Naive thymus-derived CD4-positive, alpha-beta T cell (primary cell): ENCODE measurements at regions not wholly inside any gene's neighbourhood (a gene's known extent, or its start where the extent isn't known, plus 50 kb on each side); places are given as distances from the start of the nearest gene placed in this dataset.

Experiments used
- ATAC-seq: fragments of 150-1000 bp; cut with Tn5 transposase; 2 replicates; pipeline ENCODE4 v1.10.0; 2021; ENCODE audit warnings: mild to moderate bottlenecking, moderate library complexity
- CTCF ChIA-PET: fragments of 350-600 bp; sonication (Branson Sonifier 250); formaldehyde crosslinking; loops from one replicate; lab custom pipeline; 2021; ENCODE audit warnings: antibody characterized with exemption; lab: Charles Lee
- POLR2A ChIA-PET: fragments of 350-600 bp; sonication (Branson Sonifier 250); formaldehyde crosslinking; loops from one replicate; lab custom pipeline; 2021; ENCODE audit warnings: antibody characterized with exemption, inconsistent platforms; lab: Charles Lee
- DNase-seq, 9 donors: peaks; one replicate each; pipeline versions ENCODE4 v3.0.0 to v3.0.0-alpha.2; 2020 to 2022; ENCODE audit warnings: mixed read lengths in 1 of 9
- H3K27ac ChIP-seq: one replicate; pipeline ENCODE4 v1.7.0; 2013; ENCODE audit warnings: mild to moderate bottlenecking, low read depth, low read length, moderate library complexity
- H3K27me3 ChIP-seq, 2 donors: one replicate each; pipeline ENCODE4 v1.7.0; 2013; ENCODE audit warnings: low read length in 2 of 2, mild to moderate bottlenecking in 2 of 2, moderate library complexity in 2 of 2; ENCODE audit not compliant: control insufficient read depth in 2 of 2, insufficient read depth in 2 of 2
- H3K36me3 ChIP-seq, 3 experiments: 1 replicate in 2 of 3; 2 replicates in 1 of 3; pipeline ENCODE4 v1.7.0; 2013; ENCODE audit warnings: low read length in 3 of 3, mild to moderate bottlenecking in 3 of 3, moderate library complexity in 1 of 3; ENCODE audit not compliant: insufficient read depth in 3 of 3, control insufficient read depth in 2 of 3
- H3K4me1 ChIP-seq, 2 donors: one replicate each; pipeline ENCODE4 v1.7.0; 2013; ENCODE audit warnings: low read length in 2 of 2, mild to moderate bottlenecking in 2 of 2, moderate library complexity in 1 of 2; ENCODE audit not compliant: control insufficient read depth in 2 of 2, insufficient read depth in 2 of 2
- H3K4me3 ChIP-seq: 2 replicates; pipeline ENCODE4 v1.7.0; 2013; ENCODE audit warnings: mild to moderate bottlenecking, low read length
- H3K9me3 ChIP-seq, 3 experiments: 1 replicate in 2 of 3; 2 replicates in 1 of 3; pipeline ENCODE4 v1.7.0; 2013; ENCODE audit warnings: low read length in 3 of 3; ENCODE audit not compliant: control insufficient read depth in 2 of 3
- H3K27ac Mint-ChIP-seq, 9 donors: one replicate each; pipeline ENCODE4 v1.8.0; 2020 to 2022; ENCODE audit warnings: mixed read lengths in 9 of 9, mild to moderate bottlenecking in 8 of 9, moderate library complexity in 5 of 9, inconsistent platforms in 2 of 9
- H3K27me3 Mint-ChIP-seq, 5 donors: one replicate each; pipeline ENCODE4 v1.8.0; 2021 to 2022; ENCODE audit warnings: mixed read lengths in 5 of 5, mild to moderate bottlenecking in 1 of 5
- H3K36me3 Mint-ChIP-seq, 5 donors: one replicate each; pipeline ENCODE4 v1.8.0; 2020 to 2022; ENCODE audit warnings: mixed read lengths in 5 of 5, mild to moderate bottlenecking in 3 of 5, inconsistent platforms in 1 of 5
- H3K4me1 Mint-ChIP-seq, 7 donors: one replicate each; pipeline ENCODE4 v1.8.0; 2020 to 2022; ENCODE audit warnings: mixed read lengths in 7 of 7, mild to moderate bottlenecking in 3 of 7, inconsistent platforms in 1 of 7
- H3K4me3 Mint-ChIP-seq, 10 donors: one replicate each; pipeline ENCODE4 v1.8.0; 2020 to 2022; ENCODE audit warnings: mild to moderate bottlenecking in 10 of 10, mixed read lengths in 10 of 10, moderate library complexity in 6 of 10, inconsistent platforms in 2 of 10
- H3K9me3 Mint-ChIP-seq, 11 donors: one replicate each; pipeline ENCODE4 v1.8.0; 2020 to 2022; ENCODE audit warnings: mixed read lengths in 11 of 11, mild to moderate bottlenecking in 4 of 11, inconsistent platforms in 1 of 11, moderate library complexity in 1 of 11
- intact Hi-C, 2 donors: fragments of 100-400 bp; cut with micrococcal nuclease; formaldehyde crosslinking; loops; one replicate each; pipeline ENCODE4 v1.15.1; 2023

DNA sequence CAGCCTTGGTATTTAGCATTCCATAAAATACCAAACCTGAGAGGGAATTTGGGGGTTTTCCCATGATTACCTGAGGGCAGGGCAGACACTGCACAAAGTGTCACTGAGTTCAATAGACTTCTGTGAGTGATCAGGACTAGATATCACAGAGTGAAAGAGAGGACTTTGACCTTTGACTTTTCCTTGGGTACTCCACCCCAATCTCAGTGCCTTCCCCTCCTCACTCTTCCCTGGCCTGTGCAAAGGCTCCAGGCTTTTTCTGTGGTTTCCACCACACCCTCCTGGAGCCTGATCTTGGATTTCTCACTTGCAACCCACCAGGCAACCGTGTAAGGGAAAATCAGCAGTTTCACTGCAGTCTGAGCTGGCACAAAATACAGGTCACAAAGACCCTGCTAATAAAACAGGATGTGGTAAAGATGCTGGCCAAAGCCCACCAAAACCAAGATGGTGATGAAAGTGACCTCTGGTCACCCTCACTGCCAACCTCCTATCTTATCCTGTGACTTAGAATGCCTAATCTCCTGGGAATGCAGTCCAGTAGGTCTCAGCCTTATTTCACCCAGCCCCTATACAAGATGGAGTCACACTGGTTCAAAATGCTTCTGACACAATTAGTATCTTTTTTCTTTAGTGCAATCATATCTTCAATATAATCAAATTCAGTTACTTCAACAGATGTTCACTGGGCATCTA lies 64.0 kb downstream of the BOD1L2 start:
- H3K27me3 Mint-ChIP-seq: peaks cover 17 to 61% (median 28%) of the 10 kb centered on the region in 5 donors
- H3K27ac Mint-ChIP-seq: no peak overlapping the region
- no peak for DNase-seq
- ChIA-PET CTCF (no interaction called here), POLR2A (no interaction called here)
- no peaks in the 10 kb centered on the region for H3K9me3 ChIP-seq
- no peaks in the 10 kb centered on the region for H3K36me3 ChIP-seq
- peaks cover 7 to 15% (median 9%) of the 10 kb centered on the region in 7 donors for H3K4me1 Mint-ChIP-seq
- intact Hi-C loops: no loop called here
- H3K27ac ChIP-seq: no peak overlapping the region
- ATAC-seq: no peak
- no peak overlapping the region for H3K4me3 ChIP-seq
- H3K4me1 ChIP-seq: no peaks in the 10 kb centered on the region
- H3K9me3 Mint-ChIP-seq: peaks cover 0 to 4% (median 0%) of the 10 kb centered on the region in 11 donors
- H3K4me3 Mint-ChIP-seq: peak overlapping the region in 1 of 10 donors; percentile 58
- H3K27me3 ChIP-seq: no peaks in the 10 kb centered on the region
- no peaks in the 10 kb centered on the region for H3K36me3 Mint-ChIP-seq

DNA sequence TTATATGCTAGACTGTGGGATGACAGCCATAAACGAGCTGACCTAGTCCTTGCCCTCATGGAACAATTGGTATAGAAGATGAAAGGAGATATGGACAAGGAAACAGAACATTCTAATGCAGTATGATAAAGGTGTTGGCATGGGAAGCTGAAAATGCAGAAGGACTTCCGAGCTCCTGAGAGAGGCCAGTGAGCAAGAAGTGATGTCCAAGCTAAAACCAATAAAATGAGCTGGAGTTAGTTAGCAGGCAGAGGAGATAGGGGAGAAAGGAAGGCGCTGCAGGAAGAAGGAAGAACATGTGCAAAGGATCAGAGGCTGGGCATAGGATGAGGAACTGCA lies 64.5 kb downstream of the BOD1L2 start:
- POLR2A ChIA-PET: no interaction called here
- no peaks in the 10 kb centered on the region for H3K36me3 Mint-ChIP-seq
- H3K27me3 Mint-ChIP-seq: peaks cover 17 to 59% (median 28%) of the 10 kb centered on the region in 5 donors
- DNase-seq: no peak
- no peaks in the 10 kb centered on the region for H3K9me3 ChIP-seq
- no peak overlapping the region for H3K27ac Mint-ChIP-seq
- CTCF ChIA-PET: no interaction called here
- peaks cover 7 to 15% (median 9%) of the 10 kb centered on the region in 7 donors for H3K4me1 Mint-ChIP-seq
- H3K4me3 Mint-ChIP-seq: no peak overlapping the region
- no peaks in the 10 kb centered on the region for H3K36me3 ChIP-seq
- H3K27ac ChIP-seq: no peak overlapping the region
- H3K27me3 ChIP-seq: no peaks in the 10 kb centered on the region
- no peak overlapping the region for H3K4me3 ChIP-seq
- intact Hi-C loops: no loop called here
- peaks cover 0 to 4% (median 0%) of the 10 kb centered on the region in 11 donors for H3K9me3 Mint-ChIP-seq
- ATAC-seq: no peak
- no peaks in the 10 kb centered on the region for H3K4me1 ChIP-seq

DNA sequence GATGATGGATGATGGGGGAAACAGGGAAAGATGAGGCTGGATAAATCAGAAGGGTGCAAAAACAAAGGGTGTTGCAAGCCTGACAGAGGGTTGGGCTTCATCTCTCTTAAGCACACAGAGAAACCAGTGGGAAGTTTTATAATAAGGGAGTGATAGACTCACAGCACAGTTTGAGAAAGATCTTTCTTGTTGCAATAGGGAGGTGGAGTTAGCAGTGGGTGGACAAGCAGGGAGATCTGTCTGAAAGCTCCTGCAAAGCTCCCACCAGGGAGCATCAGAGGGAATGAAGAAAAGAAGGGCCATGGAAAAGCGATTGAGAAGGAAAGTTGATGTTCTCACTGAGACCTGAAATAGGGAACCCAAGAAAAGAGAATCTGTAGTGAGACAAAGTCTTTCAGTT lies 64.9 kb downstream of the BOD1L2 start:
- intact Hi-C loops: no loop called here
- Mint-ChIP-seq H3K9me3 (peaks cover 0 to 4% (median 0%) of the 10 kb centered on the region in 11 donors), H3K27me3 (peaks cover 17 to 56% (median 28%) of the 10 kb centered on the region in 5 donors), H3K27ac (no peak overlapping the region), H3K36me3 (no peaks in the 10 kb centered on the region), H3K4me1 (peaks cover 7 to 15% (median 9%) of the 10 kb centered on the region in 7 donors), H3K4me3 (no peak overlapping the region)
- ChIA-PET POLR2A (no interaction called here), CTCF (no interaction called here)
- ATAC-seq (no peak), DNase-seq (no peak)
- no peaks in the 10 kb centered on the region for H3K4me1 ChIP-seq
- no peaks in the 10 kb centered on the region for H3K9me3 ChIP-seq
- no peaks in the 10 kb centered on the region for H3K27me3 ChIP-seq
- H3K36me3 ChIP-seq: no peaks in the 10 kb centered on the region
- H3K4me3 ChIP-seq: no peak overlapping the region
- H3K27ac ChIP-seq: no peak overlapping the region

GRCh38 chr18:57212678-57213077 lies 65.8 kb downstream of the BOD1L2 start:
- no peaks in the 10 kb centered on the region for H3K4me1 ChIP-seq
- no peak overlapping the region for H3K4me3 ChIP-seq
- H3K27ac ChIP-seq: no peak overlapping the region
- H3K27me3 Mint-ChIP-seq: peaks cover 17 to 53% (median 30%) of the 10 kb centered on the region in 5 donors
- intact Hi-C loops: no loop called here
- ATAC-seq (no peak), DNase-seq (no peak)
- ChIA-PET POLR2A (no interaction called here), CTCF (no interaction called here)
- no peaks in the 10 kb centered on the region for H3K27me3 ChIP-seq
- H3K36me3 Mint-ChIP-seq: no peaks in the 10 kb centered on the region
- peaks cover 7 to 13% (median 9%) of the 10 kb centered on the region in 7 donors for H3K4me1 Mint-ChIP-seq
- no peak overlapping the region for H3K27ac Mint-ChIP-seq
- H3K4me3 Mint-ChIP-seq: no peak overlapping the region
- H3K9me3 ChIP-seq: no peaks in the 10 kb centered on the region
- no peaks in the 10 kb centered on the region for H3K36me3 ChIP-seq
- peaks cover 0 to 4% (median 0%) of the 10 kb centered on the region in 11 donors for H3K9me3 Mint-ChIP-seq

DNA sequence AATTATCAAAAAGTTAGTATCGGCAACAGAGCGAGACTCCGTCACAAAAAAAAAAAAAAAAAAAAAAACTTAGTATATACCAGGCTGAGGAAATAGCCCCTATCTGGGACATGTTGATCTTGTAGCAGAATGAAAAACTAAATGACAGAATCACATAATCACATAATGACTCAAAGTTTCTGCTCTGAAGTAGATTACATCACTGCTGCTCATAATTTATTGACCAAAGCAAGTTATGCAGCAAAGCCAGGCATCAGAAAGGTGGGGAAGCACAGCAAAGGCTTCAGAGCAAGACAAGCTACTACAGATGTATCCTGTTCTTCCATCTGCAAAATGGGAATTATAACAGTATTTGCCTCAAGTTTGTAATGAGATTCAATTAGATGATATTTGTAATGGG lies 68.1 kb downstream of the BOD1L2 start:
- Histone ChIP-seq H3K9me3 (no peaks in the 10 kb centered on the region), H3K36me3 (no peaks in the 10 kb centered on the region), H3K4me3 (no peak overlapping the region), H3K27ac (no peak overlapping the region), H3K27me3 (no peaks in the 10 kb centered on the region), H3K4me1 (no peaks in the 10 kb centered on the region)
- peaks cover 0 to 3% (median 0%) of the 10 kb centered on the region in 11 donors for H3K9me3 Mint-ChIP-seq
- H3K36me3 Mint-ChIP-seq: no peaks in the 10 kb centered on the region
- no peak overlapping the region for H3K4me3 Mint-ChIP-seq
- peaks cover 8 to 33% (median 14%) of the 10 kb centered on the region in 5 donors for H3K27me3 Mint-ChIP-seq
- POLR2A ChIA-PET: no interaction called here
- intact Hi-C loops: loop anchor here in 1 of 2 donors (1.0 kb wide), 1 partner anchor 26 kb away; no protein-coding TSS in a partner anchor
- no peak overlapping the region for H3K27ac Mint-ChIP-seq
- no peak for ATAC-seq
- DNase-seq: no peak
- CTCF ChIA-PET: no interaction called here
- peaks cover 1 to 4% (median 2%) of the 10 kb centered on the region in 7 donors for H3K4me1 Mint-ChIP-seq

- Histone ChIP-seq H3K36me3 (no peaks in the 10 kb centered on the region), H3K9me3 (no peaks in the 10 kb centered on the region), H3K4me3 (no peak overlapping the region), H3K27me3 (no peaks in the 10 kb centered on the region), H3K27ac (no peak overlapping the region), H3K4me1 (no peaks in the 10 kb centered on the region)
- no peak for DNase-seq
- Mint-ChIP-seq H3K27me3 (peaks cover 0 to 24% (median 15%) of the 10 kb centered on the region in 5 donors), H3K27ac (no peak overlapping the region), H3K4me1 (no peaks in the 10 kb centered on the region), H3K9me3 (peaks cover 0 to 2% (median 0%) of the 10 kb centered on the region in 11 donors), H3K36me3 (no peaks in the 10 kb centered on the region), H3K4me3 (no peak overlapping the region)
- CTCF ChIA-PET: no interaction called here
- intact Hi-C loops: no loop called here
- no peak for ATAC-seq
- POLR2A ChIA-PET: no interaction called here
Measured at GRCh38 chr18:57218281-57218680, 71.4 kb downstream of the BOD1L2 start.

DNA sequence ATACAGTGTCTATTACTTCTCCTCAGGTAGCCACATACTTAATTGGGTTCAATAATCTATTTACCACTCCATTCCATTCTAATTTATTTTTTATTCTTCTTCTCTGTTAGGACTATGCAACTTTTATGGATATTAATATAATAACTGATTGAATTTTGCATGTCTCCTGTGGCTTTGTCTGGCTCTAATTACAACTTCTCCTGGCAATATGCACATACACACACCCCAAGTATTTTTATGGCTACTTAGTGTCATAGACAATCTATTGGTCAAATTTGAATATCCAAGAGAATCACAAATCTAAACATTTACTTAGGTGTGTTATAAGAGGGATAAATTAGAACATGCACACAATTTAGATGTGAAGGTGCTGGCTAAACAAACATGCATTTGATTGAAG lies 73.1 kb downstream of the BOD1L2 start:
- Mint-ChIP-seq H3K4me3 (no peak overlapping the region), H3K27ac (no peak overlapping the region), H3K27me3 (peaks cover 0 to 24% (median 15%) of the 10 kb centered on the region in 5 donors)

More for the DNA sequence above, 73.1 kb downstream of the BOD1L2 start:
- H3K4me3 ChIP-seq: no peak overlapping the region
- POLR2A ChIA-PET: no interaction called here
- H3K36me3 ChIP-seq: no peaks in the 10 kb centered on the region
- H3K4me1 ChIP-seq: no peaks in the 10 kb centered on the region
- Mint-ChIP-seq H3K9me3 (peaks cover 0 to 2% (median 0%) of the 10 kb centered on the region in 11 donors), H3K4me1 (no peaks in the 10 kb centered on the region), H3K36me3 (no peaks in the 10 kb centered on the region)
- H3K27me3 ChIP-seq: no peaks in the 10 kb centered on the region
- ATAC-seq (no peak), DNase-seq (no peak)
- no peaks in the 10 kb centered on the region for H3K9me3 ChIP-seq
- intact Hi-C loops: no loop called here
- CTCF ChIA-PET: no interaction called here
- no peak overlapping the region for H3K27ac ChIP-seq
